ENCODE measurements at regions not wholly inside any gene's neighbourhood (a gene's known extent, or its start where the extent isn't known, plus 50 kb on each side); places are given as distances from the start of the nearest gene placed in this dataset.

DNA sequence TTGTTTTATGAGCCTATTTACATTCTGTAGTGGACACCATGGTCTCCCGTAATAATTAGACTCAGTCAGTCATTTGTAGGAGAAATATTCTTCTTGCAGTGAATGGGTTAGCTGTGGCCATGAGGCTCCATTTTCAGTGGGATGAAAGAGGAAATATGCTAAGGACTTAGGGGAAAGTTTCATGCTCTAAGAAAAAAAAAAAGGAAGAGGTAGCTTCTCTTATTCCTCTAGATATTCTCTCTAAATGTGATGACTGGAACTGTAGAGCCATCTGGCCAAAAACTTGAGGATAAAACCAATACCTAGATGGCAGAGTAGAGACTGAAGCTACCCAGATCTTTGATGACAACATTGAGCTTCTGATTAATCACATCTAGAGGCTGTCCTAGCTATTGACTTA is 75.8 kb upstream of the SESN3 start:
- H3K4me1 ChIP-seq (ENCODE audit: control insufficient read depth in 1 of 2, insufficient read depth in 2 of 2, low read length in 2 of 2), result no peaks in the 10 kb centered on the region
- intact Hi-C loops (cut with micrococcal nuclease), result no loop called here
- no peak overlapping the region for H3K4me2 ChIP-seq (ENCODE audit: low read length)
- POLR2A ChIA-PET, result no interaction called here
- no peak overlapping the region for H3K9ac ChIP-seq (ENCODE audit: low read length)
- H3K36me3 ChIP-seq (ENCODE audit: control insufficient read depth in 1 of 2, insufficient read depth in 2 of 2, low read length in 2 of 2), result no peaks in the 10 kb centered on the region
- H2AFZ ChIP-seq (ENCODE audit: low read depth, low read length, poor library complexity, severe bottlenecking), result no peak overlapping the region
- H4K20me1 ChIP-seq (ENCODE audit: insufficient read depth), result no peaks in the 10 kb centered on the region
- H3K4me3 ChIP-seq (replicated peaks in 1 of 2; ENCODE audit: low read depth in 1 of 2, low read length in 2 of 2), result no peak overlapping the region
- TF ChIP-seq SP1 (IDR thresholded peaks at IDR 0.05; ENCODE audit: low read depth), result no peak
- H3K79me2 ChIP-seq (ENCODE audit: insufficient read depth, low read length), result no peaks in the 10 kb centered on the region
- H3K9me3 ChIP-seq (ENCODE audit: control insufficient read depth in 1 of 2, insufficient read depth in 1 of 2, low read depth in 1 of 2, low read length in 2 of 2), result no peaks in the 10 kb centered on the region
- CTCF ChIA-PET, result no interaction called here
- H3K27ac ChIP-seq (ENCODE audit: low read depth, low read length), result no peak overlapping the region
- no TSS peak for BruUV-seq (replicated peaks)
- DNase-seq (ENCODE audit: low read depth, low spot score), result no peak
- 0 out of 2 replicates have a peak, but pooled peaks cover 8% of the 10 kb centered on the region for H3K27me3 ChIP-seq (ENCODE audit: insufficient read depth, low read length)
- RAD21 ChIA-PET (ENCODE audit: low non-redundant PET in 1 of 2, low total read pairs in 2 of 2, uncharacterized antibody in 2 of 2, unreplicated experiment in 2 of 2), result no interaction called here
- H3K9me2 ChIP-seq (ENCODE audit: insufficient read depth), result no peaks in the 10 kb centered on the region
- no peak for ATAC-seq

DNA sequence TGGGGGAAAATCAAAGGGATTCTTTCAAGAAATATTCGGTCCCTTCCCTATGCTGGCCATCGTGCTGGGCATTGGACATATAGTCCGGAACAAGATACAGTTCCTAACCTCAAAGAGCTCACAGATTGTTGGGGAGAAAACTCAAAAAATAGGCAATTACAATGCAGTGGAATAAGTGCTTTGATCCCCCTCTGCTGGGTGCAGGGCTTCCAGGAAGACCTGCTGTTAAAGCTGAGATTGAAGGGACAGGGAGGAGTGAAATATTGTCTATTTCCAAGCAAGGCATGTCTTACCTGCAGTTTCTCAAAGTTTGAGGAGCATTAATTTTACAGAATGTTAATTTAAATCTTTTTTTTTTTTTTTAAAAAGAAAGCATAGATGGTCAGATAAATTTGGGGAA is 75.1 kb upstream of the SESN3 start:
- intact Hi-C loops (cut with micrococcal nuclease), result no loop called here
- ATAC-seq (no peak), DNase-seq (ENCODE audit: low read depth, low spot score) (no peak)
- H3K9ac ChIP-seq (ENCODE audit: low read length), result no peak overlapping the region
- ChIA-PET CTCF (no interaction called here), POLR2A (no interaction called here), RAD21 (ENCODE audit: low non-redundant PET in 1 of 2, low total read pairs in 2 of 2, uncharacterized antibody in 2 of 2, unreplicated experiment in 2 of 2) (no interaction called here)
- no peaks in the 10 kb centered on the region for H3K9me3 ChIP-seq (ENCODE audit: control insufficient read depth in 1 of 2, insufficient read depth in 1 of 2, low read depth in 1 of 2, low read length in 2 of 2)
- H3K36me3 ChIP-seq (ENCODE audit: control insufficient read depth in 1 of 2, insufficient read depth in 2 of 2, low read length in 2 of 2), result no peaks in the 10 kb centered on the region
- no TSS peak for BruUV-seq (replicated peaks)
- 0 out of 2 replicates have a peak, but pooled peaks cover 8% of the 10 kb centered on the region for H3K27me3 ChIP-seq (ENCODE audit: insufficient read depth, low read length)
- no peak overlapping the region for H3K4me2 ChIP-seq (ENCODE audit: low read length)
- no peaks in the 10 kb centered on the region for H3K4me1 ChIP-seq (ENCODE audit: control insufficient read depth in 1 of 2, insufficient read depth in 2 of 2, low read length in 2 of 2)
- H4K20me1 ChIP-seq (ENCODE audit: insufficient read depth), result no peaks in the 10 kb centered on the region
- H2AFZ ChIP-seq (ENCODE audit: low read depth, low read length, poor library complexity, severe bottlenecking), result no peak overlapping the region
- TF ChIP-seq CBX3 (IDR thresholded peaks at IDR 0.05; ENCODE audit: low read depth), result no peak
- TF ChIP-seq, protein P1, sequence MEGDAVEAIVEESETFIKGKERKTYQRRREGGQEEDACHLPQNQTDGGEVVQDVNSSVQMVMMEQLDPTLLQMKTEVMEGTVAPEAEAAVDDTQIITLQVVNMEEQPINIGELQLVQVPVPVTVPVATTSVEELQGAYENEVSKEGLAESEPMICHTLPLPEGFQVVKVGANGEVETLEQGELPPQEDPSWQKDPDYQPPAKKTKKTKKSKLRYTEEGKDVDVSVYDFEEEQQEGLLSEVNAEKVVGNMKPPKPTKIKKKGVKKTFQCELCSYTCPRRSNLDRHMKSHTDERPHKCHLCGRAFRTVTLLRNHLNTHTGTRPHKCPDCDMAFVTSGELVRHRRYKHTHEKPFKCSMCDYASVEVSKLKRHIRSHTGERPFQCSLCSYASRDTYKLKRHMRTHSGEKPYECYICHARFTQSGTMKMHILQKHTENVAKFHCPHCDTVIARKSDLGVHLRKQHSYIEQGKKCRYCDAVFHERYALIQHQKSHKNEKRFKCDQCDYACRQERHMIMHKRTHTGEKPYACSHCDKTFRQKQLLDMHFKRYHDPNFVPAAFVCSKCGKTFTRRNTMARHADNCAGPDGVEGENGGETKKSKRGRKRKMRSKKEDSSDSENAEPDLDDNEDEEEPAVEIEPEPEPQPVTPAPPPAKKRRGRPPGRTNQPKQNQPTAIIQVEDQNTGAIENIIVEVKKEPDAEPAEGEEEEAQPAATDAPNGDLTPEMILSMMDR (IDR thresholded peaks at IDR 0.05 in 2 of 3, conservative IDR thresholded peaks at IDR 0.05 in 1 of 3; ENCODE audit: borderline replicate concordance in 1 of 3, insufficient read depth in 1 of 3, low read depth in 2 of 3, low read length in 2 of 3), result 0 out of 6 replicates have a peak, but pooled peaks of 1 of the 3 experiments have one; percentile 5
- TF ChIP-seq, protein P2, sequence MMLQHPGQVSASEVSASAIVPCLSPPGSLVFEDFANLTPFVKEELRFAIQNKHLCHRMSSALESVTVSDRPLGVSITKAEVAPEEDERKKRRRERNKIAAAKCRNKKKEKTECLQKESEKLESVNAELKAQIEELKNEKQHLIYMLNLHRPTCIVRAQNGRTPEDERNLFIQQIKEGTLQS (IDR thresholded peaks at IDR 0.05), result no peak
- TF ChIP-seq SRF (IDR thresholded peaks at IDR 0.05; ENCODE audit: low read depth), result no peak
- TF ChIP-seq ZNF274 (IDR thresholded peaks at IDR 0.05; ENCODE audit: low read depth, low read length), result no peak
- no peak for TF ChIP-seq RAD21 (IDR thresholded peaks at IDR 0.05; ENCODE audit: low read depth)
- no peak for TF ChIP-seq SIN3A (IDR thresholded peaks at IDR 0.05; ENCODE audit: low read depth)
- no peak for TF ChIP-seq EGR1 (IDR thresholded peaks at IDR 0.05; ENCODE audit: low read depth)
- no peaks in the 10 kb centered on the region for H3K79me2 ChIP-seq (ENCODE audit: insufficient read depth, low read length)
- H3K27ac ChIP-seq (ENCODE audit: low read depth, low read length), result no peak overlapping the region
- no peak overlapping the region for H3K4me3 ChIP-seq (replicated peaks in 1 of 2; ENCODE audit: low read depth in 1 of 2, low read length in 2 of 2)
- no peaks in the 10 kb centered on the region for H3K9me2 ChIP-seq (ENCODE audit: insufficient read depth)

Data from HCT116 (cell line).